ENCODE measurements at regions not wholly inside any gene's neighbourhood (a gene's known extent, or its start where the extent isn't known, plus 50 kb on each side); places are given as distances from the start of the nearest gene placed in this dataset.

- no peak for TF ChIP-seq CTCF (IDR thresholded peaks at IDR 0.05; ENCODE audit: low read depth, low read length)
- H3K4me3 ChIP-seq (ENCODE audit: low read depth, low read length): no peak overlapping the region
These were observed 153.3 kb upstream of the ZSWIM2 start for GRCh38 chr2:187002242-187002641.

DNA sequence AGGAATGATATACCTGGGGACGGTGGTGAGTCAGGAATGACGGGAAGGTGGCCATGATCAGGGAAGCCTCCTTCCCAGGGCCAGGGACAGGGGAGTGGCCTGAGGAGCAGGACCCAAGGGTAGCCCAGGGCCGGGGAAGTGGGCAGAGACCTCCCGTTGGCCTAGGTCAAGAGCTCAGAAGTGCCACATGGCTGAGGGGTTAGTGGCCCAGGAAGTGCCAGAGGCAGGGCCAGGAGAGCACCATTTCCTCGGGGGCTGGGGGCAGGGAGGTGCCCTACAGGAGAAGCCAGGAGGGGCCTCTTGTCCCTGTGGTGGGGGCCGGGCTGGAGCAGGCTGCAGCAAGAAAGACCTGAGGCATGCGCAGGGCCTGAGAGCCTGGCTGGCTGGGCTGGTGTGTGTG, 152.3 kb upstream of the ZSWIM2 start:
- no peak for TF ChIP-seq CTCF (IDR thresholded peaks at IDR 0.05; ENCODE audit: low read depth, low read length)
- no peak overlapping the region for H3K4me3 ChIP-seq (ENCODE audit: low read depth, low read length)

GRCh38 chr2:186995092-186995491, 146.1 kb upstream of the ZSWIM2 start:
- no peak for TF ChIP-seq CTCF (IDR thresholded peaks at IDR 0.05; ENCODE audit: low read depth, low read length)
- no peak overlapping the region for H3K4me3 ChIP-seq (ENCODE audit: low read depth, low read length)

- H3K4me3 ChIP-seq (ENCODE audit: low read depth, low read length): no peak overlapping the region
- no peak for TF ChIP-seq CTCF (IDR thresholded peaks at IDR 0.05; ENCODE audit: low read depth, low read length)
These were observed 143.6 kb upstream of the ZSWIM2 start for GRCh38 chr2:186992597-186992996.

DNA sequence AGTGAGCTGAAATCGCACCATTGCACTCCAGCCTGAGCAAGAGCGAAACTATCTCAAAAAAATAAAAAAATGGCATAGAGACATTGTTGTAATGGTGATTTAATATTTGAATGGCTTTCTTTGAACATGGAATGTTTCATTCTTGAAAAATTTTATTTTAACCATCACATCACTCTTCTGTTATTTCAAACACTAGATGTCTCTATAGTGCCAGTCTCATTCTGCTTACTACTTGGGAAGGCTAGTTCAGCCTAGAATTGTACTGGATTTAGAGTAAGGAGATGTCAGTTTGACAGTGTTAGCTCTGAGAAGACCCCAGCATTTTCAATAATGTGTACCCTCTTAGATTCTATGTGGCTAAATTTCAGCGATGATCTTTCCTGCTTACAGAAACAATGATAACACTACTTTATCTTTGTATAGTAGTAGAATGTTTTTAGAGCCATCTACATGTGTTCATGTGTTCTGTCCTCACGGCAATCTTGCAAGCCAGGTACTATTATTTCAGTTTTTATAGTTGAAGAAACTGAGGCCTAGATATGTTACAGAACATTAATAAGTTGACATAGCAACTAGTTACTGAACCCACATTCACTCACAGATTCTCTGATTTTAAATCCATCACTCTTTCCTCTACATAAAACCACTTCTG, 142.9 kb upstream of the ZSWIM2 start:
- TF ChIP-seq CTCF (IDR thresholded peaks at IDR 0.05; ENCODE audit: low read depth, low read length): no peak
- H3K4me3 ChIP-seq (ENCODE audit: low read depth, low read length): no peak overlapping the region

- TF ChIP-seq CTCF (IDR thresholded peaks at IDR 0.05; ENCODE audit: low read depth, low read length): no peak
- no peak overlapping the region for H3K4me3 ChIP-seq (ENCODE audit: low read depth, low read length)
These were observed 136.0 kb upstream of the ZSWIM2 start for GRCh38 chr2:186984966-186985365.

GRCh38 chr2:186984481-186984880, 135.5 kb upstream of the ZSWIM2 start:
- no peak for TF ChIP-seq CTCF (IDR thresholded peaks at IDR 0.05; ENCODE audit: low read depth, low read length)
- no peak overlapping the region for H3K4me3 ChIP-seq (ENCODE audit: low read depth, low read length)
